ENCODE measurements at regions not wholly inside any gene's neighbourhood (a gene's known extent, or its start where the extent isn't known, plus 50 kb on each side); places are given as distances from the start of the nearest gene placed in this dataset.

DNA sequence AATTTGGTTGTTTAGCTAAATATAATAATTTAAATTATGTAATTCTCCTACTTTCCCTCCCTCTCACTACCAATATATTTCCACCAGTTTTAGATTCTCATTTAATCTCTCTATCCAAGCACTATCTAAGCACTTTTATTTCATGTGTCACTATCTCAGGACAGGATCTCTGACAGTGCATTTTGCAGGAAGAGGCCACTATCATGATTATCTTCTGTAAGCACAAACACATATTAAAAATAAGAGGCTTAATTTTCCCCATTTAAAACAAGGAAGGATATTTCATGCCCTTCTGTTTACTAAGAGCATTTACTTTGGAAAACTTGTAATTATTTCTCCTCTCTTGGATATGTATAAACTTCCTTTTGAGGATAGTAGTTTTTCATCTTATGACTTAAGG, 726.2 kb upstream of the ZNF804A start:
- intact Hi-C loops (cut with DNase I) = no loop called here
- Histone ChIP-seq H3K27ac (no peak overlapping the region), H3K9me3 (no peaks in the 10 kb centered on the region), H3K27me3 (no peaks in the 10 kb centered on the region), H3K4me3 (replicated peaks in 1 of 3) (no peak overlapping the region), H3K36me3 (no peaks in the 10 kb centered on the region), H3K4me1 (peaks cover 0 to 6% of the 10 kb centered on the region in 2 donors)
- DNase-seq = no peak
- no peak for TF ChIP-seq POLR2A (IDR thresholded peaks at IDR 0.05)
- TF ChIP-seq, protein P1, sequence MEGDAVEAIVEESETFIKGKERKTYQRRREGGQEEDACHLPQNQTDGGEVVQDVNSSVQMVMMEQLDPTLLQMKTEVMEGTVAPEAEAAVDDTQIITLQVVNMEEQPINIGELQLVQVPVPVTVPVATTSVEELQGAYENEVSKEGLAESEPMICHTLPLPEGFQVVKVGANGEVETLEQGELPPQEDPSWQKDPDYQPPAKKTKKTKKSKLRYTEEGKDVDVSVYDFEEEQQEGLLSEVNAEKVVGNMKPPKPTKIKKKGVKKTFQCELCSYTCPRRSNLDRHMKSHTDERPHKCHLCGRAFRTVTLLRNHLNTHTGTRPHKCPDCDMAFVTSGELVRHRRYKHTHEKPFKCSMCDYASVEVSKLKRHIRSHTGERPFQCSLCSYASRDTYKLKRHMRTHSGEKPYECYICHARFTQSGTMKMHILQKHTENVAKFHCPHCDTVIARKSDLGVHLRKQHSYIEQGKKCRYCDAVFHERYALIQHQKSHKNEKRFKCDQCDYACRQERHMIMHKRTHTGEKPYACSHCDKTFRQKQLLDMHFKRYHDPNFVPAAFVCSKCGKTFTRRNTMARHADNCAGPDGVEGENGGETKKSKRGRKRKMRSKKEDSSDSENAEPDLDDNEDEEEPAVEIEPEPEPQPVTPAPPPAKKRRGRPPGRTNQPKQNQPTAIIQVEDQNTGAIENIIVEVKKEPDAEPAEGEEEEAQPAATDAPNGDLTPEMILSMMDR (IDR thresholded peaks at IDR 0.05) = no peak

DNA sequence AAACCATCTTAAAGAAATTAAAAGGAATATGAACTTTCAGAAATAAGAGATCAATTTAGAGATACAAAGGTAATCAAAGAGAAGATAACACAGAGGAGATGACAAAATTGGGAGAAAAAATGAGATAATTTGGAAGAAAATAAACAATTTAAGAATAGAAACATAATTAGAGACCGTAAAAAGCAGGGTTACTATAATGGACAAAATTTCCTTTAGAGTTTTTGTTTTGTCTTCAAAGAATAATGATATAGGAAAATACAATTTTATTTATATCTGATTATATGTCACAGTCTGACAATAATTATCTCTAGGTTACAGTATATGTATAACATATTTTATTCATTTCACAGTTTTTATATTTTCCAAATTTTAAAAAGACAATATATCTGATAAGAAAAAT, 716.4 kb upstream of the ZNF804A start:
- 89 to 97% methylated on average over 1 of the region's 1 CpG for WGBS, 2 donors
- no peak overlapping the region for H3K4me3 ChIP-seq (replicated peaks in 1 of 3)
- no peaks in the 10 kb centered on the region for H3K4me1 ChIP-seq
- H3K36me3 ChIP-seq = no peaks in the 10 kb centered on the region
- intact Hi-C loops (cut with DNase I) = no loop called here
- no peak for TF ChIP-seq POLR2A (IDR thresholded peaks at IDR 0.05)
- TF ChIP-seq, protein P1 (IDR thresholded peaks at IDR 0.05) = no peak
- H3K27ac ChIP-seq = no peak overlapping the region
- no peaks in the 10 kb centered on the region for H3K9me3 ChIP-seq
- no peak for DNase-seq
- H3K27me3 ChIP-seq = no peaks in the 10 kb centered on the region

DNA sequence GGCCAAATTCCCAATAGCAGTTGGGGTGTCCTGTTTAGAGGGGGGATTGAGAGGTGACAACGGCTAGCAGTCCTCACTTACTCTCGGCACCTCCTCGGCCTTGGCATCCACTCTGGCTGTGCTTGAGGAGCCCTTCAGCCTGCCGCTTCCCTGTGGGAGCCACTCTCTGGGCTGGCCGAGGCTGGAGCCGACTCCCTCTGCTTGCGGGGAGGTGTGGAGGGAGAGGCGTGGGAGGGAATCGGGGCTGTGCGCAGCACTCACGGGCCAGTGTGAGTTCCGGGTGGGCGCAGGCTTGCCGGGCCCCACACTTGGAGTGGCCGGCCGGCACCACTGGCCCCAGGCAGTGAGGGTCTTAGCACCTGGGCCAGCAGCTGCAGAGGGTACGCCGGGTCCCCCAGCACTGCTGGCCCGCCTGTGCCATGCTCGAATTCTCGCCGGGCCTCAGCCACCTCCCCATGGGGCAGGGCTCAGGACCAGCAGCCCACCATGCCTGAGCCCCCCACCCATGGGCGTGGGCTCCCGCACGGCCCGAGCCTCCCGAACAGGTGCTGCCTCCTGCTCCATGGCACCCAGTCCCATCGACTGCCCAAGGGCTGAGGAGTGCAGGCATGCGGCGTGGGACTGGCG, 705.9 kb upstream of the ZNF804A start:
- Histone ChIP-seq H3K4me1 (no peaks in the 10 kb centered on the region), H3K36me3 (no peaks in the 10 kb centered on the region), H3K4me3 (replicated peaks in 1 of 3) (no peak overlapping the region), H3K27me3 (no peaks in the 10 kb centered on the region), H3K27ac (no peak overlapping the region), H3K9me3 (no peaks in the 10 kb centered on the region)
- WGBS, 2 donors = 92 to 93% methylated on average over 15 of the region's 31 CpGs
- TF ChIP-seq POLR2A (IDR thresholded peaks at IDR 0.05) = no peak
- TF ChIP-seq, protein P1 (IDR thresholded peaks at IDR 0.05) = no peak
- intact Hi-C loops (cut with DNase I) = no loop called here
- DNase-seq = no peak

DNA sequence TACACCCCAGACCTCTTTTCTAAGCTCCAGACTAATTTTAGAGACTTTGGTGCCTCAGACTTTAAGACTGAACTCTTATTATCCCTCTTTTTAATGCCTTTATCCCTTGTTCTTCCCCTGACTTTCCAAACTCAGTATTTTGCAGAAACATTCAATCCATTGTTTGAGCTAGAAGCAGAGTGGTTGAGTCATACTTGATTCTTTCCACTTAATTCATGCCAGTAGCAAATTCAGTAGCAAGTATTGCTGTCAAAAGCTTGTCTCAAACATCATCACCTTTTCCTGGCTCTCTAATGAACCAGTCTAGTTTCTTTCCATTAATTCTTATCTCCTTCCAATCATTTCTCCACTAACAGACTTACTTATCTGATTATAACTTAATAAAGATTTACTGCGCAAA, 699.7 kb upstream of the ZNF804A start:
- Histone ChIP-seq H3K4me3 (replicated peaks in 1 of 3) (no peak overlapping the region), H3K4me1 (peaks cover 0 to 4% of the 10 kb centered on the region in 2 donors), H3K27me3 (no peaks in the 10 kb centered on the region), H3K36me3 (no peaks in the 10 kb centered on the region), H3K9me3 (no peaks in the 10 kb centered on the region), H3K27ac (no peak overlapping the region)
- DNase-seq = no peak
- 71 to 75% methylated on average over 1 of the region's 1 CpG for WGBS, 2 donors
- intact Hi-C loops (cut with DNase I) = no loop called here
- no peak for TF ChIP-seq POLR2A (IDR thresholded peaks at IDR 0.05)
- TF ChIP-seq, protein P1 (IDR thresholded peaks at IDR 0.05) = no peak

DNA sequence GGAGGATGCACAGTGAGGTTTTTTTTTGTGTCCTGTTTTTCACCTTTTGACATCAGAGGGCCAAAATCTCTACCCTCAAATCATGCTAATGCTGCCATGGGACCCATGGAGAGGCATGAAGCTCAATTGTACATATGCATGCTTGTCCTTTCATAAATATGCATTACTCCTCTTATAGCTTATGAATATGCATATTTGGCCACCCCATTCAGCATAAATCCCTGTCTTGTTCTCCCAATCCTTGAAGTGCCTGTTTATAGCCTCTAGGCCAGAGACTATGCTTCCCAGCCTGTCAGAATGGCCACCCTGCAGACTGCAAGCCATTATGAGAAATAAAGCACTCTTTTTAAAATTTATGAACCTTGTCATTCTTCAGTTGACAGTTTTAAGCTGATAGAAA, 696.4 kb upstream of the ZNF804A start:
- Histone ChIP-seq H3K36me3 (no peaks in the 10 kb centered on the region), H3K4me3 (replicated peaks in 1 of 3) (no peak overlapping the region), H3K27ac (no peak overlapping the region), H3K9me3 (no peaks in the 10 kb centered on the region), H3K4me1 (peaks cover 0 to 4% of the 10 kb centered on the region in 2 donors), H3K27me3 (no peaks in the 10 kb centered on the region)
- no peak for TF ChIP-seq POLR2A (IDR thresholded peaks at IDR 0.05)
- TF ChIP-seq, protein P1 (IDR thresholded peaks at IDR 0.05) = no peak
- no peak for DNase-seq
- intact Hi-C loops (cut with DNase I) = no loop called here

All from thyroid gland (tissue), 4 donors.